B cell (primary cell): ENCODE measurements at regions not wholly inside any gene's neighbourhood (a gene's known extent, or its start where the extent isn't known, plus 50 kb on each side); places are given as distances from the start of the nearest gene placed in this dataset.

ENCODE experiments used
- EZH2 ChIP-seq: IDR thresholded peaks from 2 replicates; pipeline ENCODE4 v1.6.1; 2012; ENCODE audit warnings: borderline replicate concordance, low read depth, mild to moderate bottlenecking, moderate library complexity, low read length; ENCODE audit not compliant: insufficient read depth, poor library complexity, severe bottlenecking
- TF ChIP-seq, protein P1 (sequence below): fragments of 200-600 bp; IDR thresholded peaks from one replicate; pipeline ENCODE4 v1.8.0; 2022; ENCODE audit warnings: antibody characterized with exemption, mild to moderate bottlenecking

DNA sequence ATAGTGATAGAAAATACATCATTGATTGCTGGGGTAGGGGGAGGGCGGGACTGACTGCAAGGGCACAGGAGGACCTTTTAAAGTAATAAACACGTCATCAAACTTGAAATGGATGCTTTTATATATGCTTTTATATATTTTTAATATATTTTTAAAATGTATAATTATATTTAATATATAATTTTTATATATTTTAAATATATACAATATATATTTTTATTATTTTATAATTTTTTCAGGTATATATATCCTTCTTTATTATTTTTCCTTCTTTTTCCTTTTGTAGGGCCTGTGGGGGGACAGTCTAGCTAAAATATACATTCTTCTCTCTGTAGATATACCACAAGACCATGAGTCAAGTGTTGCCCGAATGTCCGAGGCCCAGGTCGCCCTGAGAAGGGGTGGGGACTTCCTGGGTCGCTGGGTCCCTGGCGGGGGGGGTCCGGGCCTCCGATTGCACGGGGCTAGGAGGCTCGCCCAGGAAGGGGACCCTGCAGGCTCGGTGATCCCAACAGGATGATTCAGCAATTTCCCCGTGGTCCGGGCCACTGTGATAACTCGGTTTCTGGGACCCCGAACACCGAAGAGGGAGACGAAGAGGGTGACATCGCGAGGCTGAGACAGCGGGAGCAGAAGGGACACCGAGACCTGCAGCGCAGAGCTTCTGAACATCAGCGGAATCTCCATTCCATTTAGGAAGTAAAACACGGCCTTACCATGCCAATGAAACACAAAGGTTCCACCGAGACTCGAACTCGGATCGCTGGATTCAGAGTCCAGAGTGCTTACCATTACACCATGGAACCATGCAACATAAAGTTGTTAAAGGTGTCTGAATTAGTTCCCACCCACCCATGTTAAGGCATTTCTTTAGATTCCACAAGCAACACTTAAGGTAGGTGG is 112.5 kb upstream of the NBPF11 start:
- TF ChIP-seq, protein P1, sequence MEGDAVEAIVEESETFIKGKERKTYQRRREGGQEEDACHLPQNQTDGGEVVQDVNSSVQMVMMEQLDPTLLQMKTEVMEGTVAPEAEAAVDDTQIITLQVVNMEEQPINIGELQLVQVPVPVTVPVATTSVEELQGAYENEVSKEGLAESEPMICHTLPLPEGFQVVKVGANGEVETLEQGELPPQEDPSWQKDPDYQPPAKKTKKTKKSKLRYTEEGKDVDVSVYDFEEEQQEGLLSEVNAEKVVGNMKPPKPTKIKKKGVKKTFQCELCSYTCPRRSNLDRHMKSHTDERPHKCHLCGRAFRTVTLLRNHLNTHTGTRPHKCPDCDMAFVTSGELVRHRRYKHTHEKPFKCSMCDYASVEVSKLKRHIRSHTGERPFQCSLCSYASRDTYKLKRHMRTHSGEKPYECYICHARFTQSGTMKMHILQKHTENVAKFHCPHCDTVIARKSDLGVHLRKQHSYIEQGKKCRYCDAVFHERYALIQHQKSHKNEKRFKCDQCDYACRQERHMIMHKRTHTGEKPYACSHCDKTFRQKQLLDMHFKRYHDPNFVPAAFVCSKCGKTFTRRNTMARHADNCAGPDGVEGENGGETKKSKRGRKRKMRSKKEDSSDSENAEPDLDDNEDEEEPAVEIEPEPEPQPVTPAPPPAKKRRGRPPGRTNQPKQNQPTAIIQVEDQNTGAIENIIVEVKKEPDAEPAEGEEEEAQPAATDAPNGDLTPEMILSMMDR, result no peak
- no peak for TF ChIP-seq EZH2
